Stomach (tissue), 8 donors: ENCODE measurements at regions not wholly inside any gene's neighbourhood (a gene's known extent, or its start where the extent isn't known, plus 50 kb on each side); places are given as distances from the start of the nearest gene placed in this dataset.

Source experiments
- DNase-seq, 2 donors: peaks; one replicate each; pipeline versions ENCODE4 v3.0.0 to v3.0.0-alpha.2; 2013 to 2019
- H3K27ac ChIP-seq, 5 donors: fragments of 200-600 bp in 4 of 5; sonication (generic) in 4 of 5; one replicate each; pipeline ENCODE4 v1.5.1; 2013 to 2019; ENCODE audit warnings: mild to moderate bottlenecking in 1 of 5, moderate library complexity in 1 of 5
- H3K27me3 ChIP-seq, 3 donors: fragments of 200-600 bp; sonication (generic); one replicate each; pipeline ENCODE4 v1.5.1; 2017 to 2019; ENCODE audit warnings: mixed run types in 1 of 3
- H3K36me3 ChIP-seq, 4 donors: fragments of 200-600 bp; sonication (generic); 1 replicate in 3 of 4; 2 replicates in 1 of 4; pipeline ENCODE4 v1.5.1; 2016 to 2019
- H3K4me1 ChIP-seq, 4 donors: fragments of 200-600 bp; sonication (generic); one replicate each; pipeline ENCODE4 v1.5.1; 2016 to 2019
- H3K4me3 ChIP-seq, 4 donors: fragments of 200-600 bp; sonication (generic) in 3 of 4; one replicate each; pipeline ENCODE4 v1.5.1; 2016 to 2019; ENCODE audit warnings: mild to moderate bottlenecking in 1 of 4
- H3K9me3 ChIP-seq, 4 donors: fragments of 200-600 bp; sonication (generic); one replicate each; pipeline ENCODE4 v1.5.1; 2016 to 2019
- CTCF ChIP-seq, 7 experiments: fragments of 450-650 bp in 4 of 7; fragments of 200-600 bp in 3 of 7; sonication (generic) in 3 of 7; IDR thresholded peaks; one replicate each; pipeline ENCODE4 v1.5.1; 2016 to 2019; ENCODE audit warnings: antibody characterized with exemption in 7 of 7, control low read depth in 2 of 7, mild to moderate bottlenecking in 1 of 7
- EP300 ChIP-seq: sonication (generic); formaldehyde crosslinking; IDR thresholded peaks from one replicate; pipeline ENCODE4 v1.6.1; 2017; ENCODE audit warnings: antibody characterized with exemption
- POLR2A ChIP-seq, 4 donors: fragments of 450-650 bp; IDR thresholded peaks; one replicate each; pipeline ENCODE4 v1.6.1; 2016; ENCODE audit warnings: antibody characterized with exemption in 4 of 4, control low read depth in 2 of 4, mild to moderate bottlenecking in 1 of 4, moderate library complexity in 1 of 4
- POLR2AphosphoS5 ChIP-seq, 3 donors: sonication (generic); formaldehyde crosslinking; IDR thresholded peaks; one replicate each; pipeline ENCODE4 v1.6.1; 2016; ENCODE audit warnings: antibody characterized with exemption in 3 of 3
- WGBS, 5 donors: extraction: QIAGEN DNeasy Blood & Tissue Kit in 3 of 5; methylation state at CpG; one replicate each; pipeline versions ENCODE4 v1.1.5 to v1.1.7; 2013 to 2018; 5-methylcytosine and 5-hydroxymethylcytosine counted together
- intact Hi-C: fragments of 100-400 bp; cut with DNase I; formaldehyde crosslinking; loops from one replicate; pipeline ENCODE4 v1.15.1; 2023; ENCODE audit warnings: low total_unique reads
- donor health status: healthy with polysubstance abuse.
- donor health status: Bipolar disorder and iron deficiency.
- donor health status: healthy.

DNA sequence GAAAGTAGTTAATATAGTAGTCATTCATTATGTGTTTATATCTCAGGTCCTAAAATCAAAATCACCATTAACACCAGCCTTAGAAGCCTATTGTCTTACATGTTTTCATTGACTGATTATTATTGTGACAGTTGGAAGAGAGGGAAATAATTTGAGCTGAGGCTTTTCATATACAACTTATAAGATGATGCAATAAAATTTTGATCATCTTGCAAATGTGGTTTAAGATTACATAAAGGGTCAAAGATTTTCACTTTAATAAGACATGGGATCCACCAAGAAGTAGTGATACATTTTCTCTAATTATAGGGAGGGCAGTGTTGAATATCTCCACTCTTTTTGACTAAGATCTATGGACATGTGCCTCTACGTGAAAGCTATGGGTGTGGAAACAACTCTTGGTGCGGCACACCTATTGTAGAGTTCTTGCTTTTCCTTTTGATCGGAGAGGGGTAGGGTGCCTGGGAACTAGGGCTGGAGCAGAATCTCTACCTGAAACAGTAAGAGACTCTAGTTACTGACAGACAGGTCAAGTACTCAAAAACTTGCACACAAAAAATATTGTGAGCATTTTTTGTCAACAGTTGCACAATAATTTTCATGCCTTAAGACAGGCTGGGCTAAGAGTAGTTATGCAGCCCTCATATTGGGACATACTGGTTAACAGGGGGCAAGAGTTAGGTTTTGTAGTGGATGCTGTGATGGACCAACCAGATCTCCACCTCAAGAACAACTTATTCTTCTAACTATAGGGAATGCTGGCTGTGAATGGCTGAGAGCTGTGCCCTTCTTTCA, 139.3 kb upstream of the FST start:
- Histone ChIP-seq H3K9me3 (peaks cover 0 to 12% (median 2%) of the 10 kb centered on the region in 4 donors), H3K27ac (no peak overlapping the region), H3K36me3 (no peaks in the 10 kb centered on the region), H3K4me1 (no peaks in the 10 kb centered on the region), H3K27me3 (no peaks in the 10 kb centered on the region), H3K4me3 (no peak overlapping the region)
- TF ChIP-seq EP300 (no peak), POLR2A (IDR thresholded peaks at IDR 0.05) (no peak), POLR2AphosphoS5 (IDR thresholded peaks at IDR 0.05) (no peak), CTCF (IDR thresholded peaks at IDR 0.05) (no peak)
- intact Hi-C loops: no loop called here
- 92 to 95% (median 94%) methylated on average over 3 of the region's 3 CpGs for WGBS, 5 donors
- DNase-seq: no peak

GRCh38 chr5:53342236-53342635, 138.2 kb upstream of the FST start:
- H3K36me3 ChIP-seq: no peaks in the 10 kb centered on the region
- intact Hi-C loops: no loop called here
- H3K4me1 ChIP-seq: no peaks in the 10 kb centered on the region
- peaks cover 0 to 12% (median 2%) of the 10 kb centered on the region in 4 donors for H3K9me3 ChIP-seq
- no peak for DNase-seq
- no peaks in the 10 kb centered on the region for H3K27me3 ChIP-seq
- TF ChIP-seq CTCF (IDR thresholded peaks at IDR 0.05): no peak
- no peak for TF ChIP-seq POLR2AphosphoS5 (IDR thresholded peaks at IDR 0.05)
- TF ChIP-seq POLR2A (IDR thresholded peaks at IDR 0.05): no peak
- no peak for TF ChIP-seq EP300
- no peak overlapping the region for H3K27ac ChIP-seq
- no peak overlapping the region for H3K4me3 ChIP-seq

GRCh38 chr5:53343187-53343586, 137.2 kb upstream of the FST start:
- intact Hi-C loops: no loop called here
- H3K9me3 ChIP-seq: peaks cover 0 to 12% (median 2%) of the 10 kb centered on the region in 4 donors
- DNase-seq: peak in 1 of 2 donors; percentile 28

GRCh38 chr5:53350368-53350767, 130.1 kb upstream of the FST start:
- Histone ChIP-seq H3K9me3 (no peaks in the 10 kb centered on the region), H3K27ac (no peak overlapping the region), H3K4me3 (no peak overlapping the region), H3K36me3 (no peaks in the 10 kb centered on the region), H3K4me1 (no peaks in the 10 kb centered on the region), H3K27me3 (no peaks in the 10 kb centered on the region)
- intact Hi-C loops: no loop called here
- DNase-seq: no peak
- no peak for TF ChIP-seq POLR2AphosphoS5 (IDR thresholded peaks at IDR 0.05)
- WGBS, 5 donors: 50 to 71% (median 57%) methylated on average over 5 of the region's 5 CpGs

More at GRCh38 chr5:53343187-53343586, 137.2 kb upstream of the FST start:
- Histone ChIP-seq H3K4me3 (no peak overlapping the region), H3K27me3 (no peaks in the 10 kb centered on the region), H3K36me3 (no peaks in the 10 kb centered on the region), H3K4me1 (no peaks in the 10 kb centered on the region), H3K27ac (no peak overlapping the region)
- no peak for TF ChIP-seq CTCF (IDR thresholded peaks at IDR 0.05)
- TF ChIP-seq POLR2AphosphoS5 (IDR thresholded peaks at IDR 0.05): no peak
- WGBS, 5 donors: 58 to 75% (median 66%) methylated on average over 2 of the region's 2 CpGs
